ENCODE measurements at regions not wholly inside any gene's neighbourhood (a gene's known extent, or its start where the extent isn't known, plus 50 kb on each side); places are given as distances from the start of the nearest gene placed in this dataset.

DNA sequence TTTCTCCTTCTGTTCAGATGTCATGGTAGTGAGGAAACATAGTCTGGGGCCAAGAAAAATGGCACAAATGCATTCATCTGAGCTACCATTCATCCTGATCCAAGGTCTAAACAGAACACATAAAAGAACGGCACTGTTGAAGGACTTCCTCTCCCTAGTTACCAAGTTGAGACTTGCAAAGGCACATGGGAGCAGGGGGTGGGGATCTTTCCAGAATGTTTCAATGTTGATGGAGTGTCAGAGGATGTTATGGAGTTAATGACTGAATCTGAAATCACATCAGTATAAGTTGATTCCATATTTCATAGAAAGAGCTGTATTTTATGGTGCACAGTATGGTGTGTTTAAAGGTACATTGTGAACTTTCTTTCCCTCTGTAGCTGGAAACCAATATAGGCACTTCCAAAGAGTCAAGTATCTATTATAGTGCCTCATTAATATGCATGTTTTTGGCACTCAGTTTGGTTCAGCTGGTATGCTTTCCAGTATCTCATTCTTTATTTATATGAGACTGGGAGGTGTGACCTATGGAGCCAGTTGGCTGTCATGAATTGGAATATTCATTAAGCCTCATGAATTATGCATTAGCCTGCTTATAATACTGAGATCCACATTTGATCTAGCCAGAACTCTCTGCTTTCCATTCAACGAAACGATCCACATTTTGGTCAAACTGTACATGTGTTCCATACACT lies 603.0 kb downstream of the NR2F1-AS1 start:
- TF ChIP-seq, protein P1, sequence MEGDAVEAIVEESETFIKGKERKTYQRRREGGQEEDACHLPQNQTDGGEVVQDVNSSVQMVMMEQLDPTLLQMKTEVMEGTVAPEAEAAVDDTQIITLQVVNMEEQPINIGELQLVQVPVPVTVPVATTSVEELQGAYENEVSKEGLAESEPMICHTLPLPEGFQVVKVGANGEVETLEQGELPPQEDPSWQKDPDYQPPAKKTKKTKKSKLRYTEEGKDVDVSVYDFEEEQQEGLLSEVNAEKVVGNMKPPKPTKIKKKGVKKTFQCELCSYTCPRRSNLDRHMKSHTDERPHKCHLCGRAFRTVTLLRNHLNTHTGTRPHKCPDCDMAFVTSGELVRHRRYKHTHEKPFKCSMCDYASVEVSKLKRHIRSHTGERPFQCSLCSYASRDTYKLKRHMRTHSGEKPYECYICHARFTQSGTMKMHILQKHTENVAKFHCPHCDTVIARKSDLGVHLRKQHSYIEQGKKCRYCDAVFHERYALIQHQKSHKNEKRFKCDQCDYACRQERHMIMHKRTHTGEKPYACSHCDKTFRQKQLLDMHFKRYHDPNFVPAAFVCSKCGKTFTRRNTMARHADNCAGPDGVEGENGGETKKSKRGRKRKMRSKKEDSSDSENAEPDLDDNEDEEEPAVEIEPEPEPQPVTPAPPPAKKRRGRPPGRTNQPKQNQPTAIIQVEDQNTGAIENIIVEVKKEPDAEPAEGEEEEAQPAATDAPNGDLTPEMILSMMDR (conservative IDR thresholded peaks at IDR 0.05) = no peak
- TF ChIP-seq ZFX (IDR thresholded peaks at IDR 0.05) = no peak
